GM19023 (cell line): ENCODE measurements at regions not wholly inside any gene's neighbourhood (a gene's known extent, or its start where the extent isn't known, plus 50 kb on each side); places are given as distances from the start of the nearest gene placed in this dataset.

ENCODE experiments used
- ATAC-seq: cut with Tn5 transposase; IDR thresholded peaks from one replicate; pipeline ENCODE4 v1.9.1; 2021; ENCODE audit warnings: mild to moderate bottlenecking, moderate library complexity; ENCODE audit not compliant: unreplicated experiment

DNA sequence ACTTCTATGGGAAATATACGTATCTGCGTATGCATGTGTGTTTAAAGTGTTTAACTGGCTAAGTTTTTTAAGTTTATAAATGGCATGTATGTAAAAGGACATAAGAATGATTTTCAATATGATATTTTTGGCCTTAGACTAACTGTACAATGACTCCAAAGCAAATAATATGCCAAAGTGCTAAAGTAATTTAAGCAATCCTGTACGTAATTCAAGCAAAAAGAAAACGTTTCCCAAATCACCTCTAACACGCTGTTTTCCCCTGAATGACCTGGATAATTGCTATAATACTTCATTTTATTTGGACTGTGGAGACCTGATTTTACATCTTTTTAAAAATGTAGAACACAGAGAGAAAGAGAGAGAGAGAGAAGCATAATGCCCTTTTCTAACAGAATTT is 183.0 kb upstream of the HAND2 start:
- ATAC-seq: no peak

DNA sequence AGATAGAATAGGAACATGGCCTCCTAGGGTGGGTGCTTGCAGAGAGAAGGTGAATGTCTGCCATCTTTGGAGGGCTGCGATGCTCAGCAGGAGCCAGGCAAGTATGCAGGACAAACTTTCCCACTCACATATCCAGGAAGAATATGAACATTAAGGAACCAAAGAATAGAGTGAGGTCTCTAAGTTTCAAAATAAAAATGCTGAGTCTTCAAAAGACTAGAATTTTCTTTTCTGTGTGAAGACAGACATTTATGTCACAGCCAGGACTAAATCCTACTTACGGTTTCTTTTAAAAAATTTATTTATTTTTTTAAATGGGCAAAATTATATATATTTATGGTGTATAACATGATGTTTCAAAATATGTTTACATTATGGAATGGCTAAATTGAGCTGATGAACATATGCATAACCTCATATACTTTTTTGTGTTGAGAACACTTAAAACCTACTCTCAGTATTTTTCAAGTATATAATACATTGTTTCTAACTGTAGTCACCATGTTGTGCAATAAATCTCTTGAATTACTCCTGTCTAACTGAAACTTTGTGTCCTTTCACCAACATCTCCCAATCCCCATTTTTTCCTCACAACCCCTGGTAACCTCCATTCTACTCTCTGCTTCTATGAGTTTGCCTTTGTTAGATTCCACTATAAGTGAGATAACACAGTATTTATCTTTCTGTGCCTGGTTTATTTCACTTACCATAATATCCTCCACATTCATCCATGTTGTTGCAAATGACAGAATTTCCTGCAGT is 177.8 kb upstream of the HAND2 start:
- no peak for ATAC-seq

DNA sequence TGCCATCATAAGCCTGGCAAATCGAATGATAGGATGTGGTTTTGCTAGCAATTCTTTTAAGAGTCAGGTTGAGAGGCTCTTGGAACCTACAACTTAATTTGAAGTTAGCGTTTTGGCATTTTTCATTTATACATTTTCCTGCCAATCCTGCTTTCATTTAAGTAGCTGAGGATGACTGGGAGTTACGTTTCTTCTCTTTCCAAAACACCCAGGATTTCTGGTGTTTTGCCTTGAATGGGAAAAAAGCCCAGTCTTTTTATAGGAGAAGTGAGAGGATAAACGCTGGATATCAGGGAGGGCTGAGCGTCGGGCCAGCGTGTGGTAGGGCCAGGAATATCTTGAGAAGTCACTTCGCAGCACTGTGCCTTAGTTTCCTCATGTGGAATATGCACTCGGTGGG is 174.2 kb upstream of the HAND2 start:
- no peak for ATAC-seq

DNA sequence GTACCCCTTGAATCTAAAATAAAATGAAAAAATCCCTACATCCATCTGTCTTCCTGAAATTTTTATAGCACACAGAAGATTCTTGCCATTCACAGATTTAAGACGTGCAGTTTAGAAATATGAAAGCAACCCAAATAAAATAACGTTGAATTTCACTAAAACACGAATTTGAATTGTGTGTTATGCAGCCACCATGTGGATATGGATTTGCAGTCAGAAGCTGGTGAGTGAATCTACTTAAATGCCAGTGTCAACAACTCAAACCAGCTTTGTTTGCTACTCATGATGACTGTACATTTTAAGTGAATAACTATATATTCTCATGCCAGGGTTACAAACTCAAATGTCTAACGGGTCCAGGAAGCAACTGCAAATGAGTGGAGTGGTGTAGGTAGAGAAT is 173.0 kb upstream of the HAND2 start:
- no peak for ATAC-seq

DNA sequence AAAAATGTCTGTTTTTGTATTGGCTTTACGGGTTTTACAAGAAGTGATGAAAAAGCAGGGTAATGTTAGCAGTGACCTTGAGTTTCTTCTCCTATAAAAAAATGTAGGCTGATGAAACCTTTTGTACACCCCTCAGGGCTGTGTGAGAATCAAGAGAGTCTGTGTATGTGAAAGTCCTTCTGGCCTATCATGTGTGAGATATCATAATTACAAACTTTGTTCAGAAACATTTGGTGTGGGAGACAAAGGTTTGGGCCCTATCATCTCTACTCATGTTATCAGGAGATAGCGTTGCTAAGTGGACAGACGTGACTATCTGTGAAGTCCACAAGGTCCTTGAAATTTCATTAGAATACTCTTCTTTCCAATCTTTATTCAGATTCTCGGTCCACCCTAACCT is 170.6 kb upstream of the HAND2 start:
- no peak for ATAC-seq

DNA sequence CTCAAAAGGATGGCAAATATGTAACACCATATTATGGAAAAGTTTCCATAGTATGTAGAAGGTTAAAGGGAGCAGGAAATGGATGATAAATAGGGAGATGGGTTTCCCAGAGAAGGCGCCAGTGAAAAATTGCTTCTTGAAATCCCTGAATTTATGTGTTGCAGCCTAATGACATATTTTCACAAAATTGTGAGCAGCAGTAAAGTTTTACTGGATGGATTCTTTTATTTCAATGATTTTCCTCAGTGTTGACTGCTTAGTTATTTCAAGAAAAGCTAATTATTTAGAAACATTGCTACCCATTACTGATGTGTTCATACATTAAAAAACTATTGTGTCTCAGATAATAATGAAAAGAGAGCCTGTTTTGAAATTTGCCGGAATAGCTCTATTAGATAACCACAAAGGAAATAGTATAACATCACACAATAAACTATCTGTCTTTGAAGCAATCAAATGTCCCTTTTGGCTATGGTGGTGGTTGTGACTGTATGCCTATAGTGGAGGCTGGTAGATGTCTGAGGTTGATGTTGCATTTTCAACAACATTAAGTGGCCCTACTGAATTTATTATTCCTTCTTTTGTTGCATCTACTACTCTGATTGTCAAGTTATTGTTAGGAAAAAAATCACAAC is 169.9 kb upstream of the HAND2 start:
- no peak for ATAC-seq

DNA sequence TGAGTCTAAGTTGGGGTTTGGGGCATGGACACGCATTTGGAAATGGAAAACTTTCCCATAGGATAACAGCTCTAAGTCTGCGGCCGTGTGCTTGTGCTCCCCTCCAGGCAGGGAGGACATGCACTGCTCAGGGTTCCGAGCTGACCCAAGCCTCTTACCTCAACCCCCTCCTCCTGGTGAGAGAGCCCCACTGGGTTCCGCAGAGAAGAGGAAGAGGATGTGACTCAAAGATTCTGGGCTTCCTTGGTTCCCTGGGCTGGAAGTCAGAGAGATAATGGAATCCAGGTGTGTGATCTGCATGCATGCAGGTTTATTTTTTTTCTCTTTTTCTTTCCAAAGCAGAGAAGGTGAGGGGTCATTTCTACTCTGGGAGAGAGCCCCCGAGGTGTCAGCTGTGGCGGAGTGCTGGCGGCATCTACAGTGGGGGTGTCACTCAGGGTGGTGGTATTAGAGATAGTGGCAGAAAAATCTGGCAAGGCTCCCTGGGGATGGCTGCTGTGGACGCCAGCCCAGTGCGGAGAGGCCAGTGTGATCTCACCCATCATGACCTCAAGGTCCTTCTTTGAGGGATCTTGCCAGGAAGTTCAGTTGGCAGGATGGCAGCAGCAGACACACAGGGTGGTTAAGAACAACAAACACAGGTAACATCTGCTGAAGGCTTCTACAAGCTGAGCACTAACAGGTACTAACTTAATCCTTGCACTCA is 168.7 kb upstream of the HAND2 start:
- ATAC-seq: no peak

DNA sequence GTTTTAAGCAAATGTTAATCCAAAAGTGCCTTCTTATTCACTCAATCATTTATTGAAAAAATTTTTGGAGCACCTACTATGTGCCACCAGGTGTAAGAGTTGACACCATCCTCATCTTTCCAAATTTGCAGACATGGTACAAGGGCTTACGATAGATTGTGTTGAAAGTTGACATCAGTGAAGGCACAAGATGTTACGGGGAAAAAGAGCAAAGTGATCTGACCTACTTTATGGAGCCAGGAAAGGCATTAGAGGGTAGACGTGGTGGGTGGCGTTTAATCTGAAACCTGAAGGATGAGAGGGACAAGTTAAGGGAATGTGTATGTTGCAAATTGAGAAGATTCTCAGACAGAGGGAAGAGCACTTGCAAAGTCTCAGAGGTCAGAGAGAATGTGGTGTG is 167.8 kb upstream of the HAND2 start:
- ATAC-seq: no peak

DNA sequence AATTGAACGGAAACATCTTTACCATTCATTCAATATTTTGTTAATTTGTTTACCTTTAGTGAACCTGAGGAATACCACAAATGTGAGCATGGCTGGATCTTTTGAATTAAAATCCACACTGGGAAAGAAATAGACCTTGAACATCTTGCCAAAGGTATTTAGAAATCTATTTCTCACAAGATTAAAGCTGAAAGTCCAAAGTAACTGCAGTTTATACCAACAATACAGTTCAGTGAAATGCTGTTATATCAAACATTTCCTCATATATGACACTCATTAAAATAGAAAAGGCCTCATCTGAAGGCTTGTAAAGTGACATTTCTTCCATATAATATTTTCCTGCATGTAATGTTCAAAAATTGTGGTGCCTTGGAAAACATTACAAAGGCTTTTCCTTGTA is 166.5 kb upstream of the HAND2 start:
- no peak for ATAC-seq

DNA sequence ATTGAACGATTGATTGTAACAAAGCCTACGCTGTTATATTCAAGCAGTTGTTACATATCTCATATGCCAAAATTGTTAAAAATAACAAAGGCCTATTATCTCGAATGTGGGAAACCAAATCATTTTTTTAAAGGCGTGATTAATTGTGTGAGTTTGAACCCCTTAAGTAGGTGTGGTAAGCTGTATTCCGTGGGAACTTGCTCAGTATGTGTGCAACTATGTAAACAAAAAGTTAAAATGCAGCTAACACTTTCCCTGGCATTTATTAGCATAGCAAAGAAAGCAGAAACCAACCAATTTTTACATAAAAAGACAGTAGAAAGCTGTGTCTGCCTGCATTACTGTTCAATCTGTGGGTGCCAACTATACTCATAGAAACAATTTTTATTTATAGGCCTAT is 166.0 kb upstream of the HAND2 start:
- no peak for ATAC-seq

DNA sequence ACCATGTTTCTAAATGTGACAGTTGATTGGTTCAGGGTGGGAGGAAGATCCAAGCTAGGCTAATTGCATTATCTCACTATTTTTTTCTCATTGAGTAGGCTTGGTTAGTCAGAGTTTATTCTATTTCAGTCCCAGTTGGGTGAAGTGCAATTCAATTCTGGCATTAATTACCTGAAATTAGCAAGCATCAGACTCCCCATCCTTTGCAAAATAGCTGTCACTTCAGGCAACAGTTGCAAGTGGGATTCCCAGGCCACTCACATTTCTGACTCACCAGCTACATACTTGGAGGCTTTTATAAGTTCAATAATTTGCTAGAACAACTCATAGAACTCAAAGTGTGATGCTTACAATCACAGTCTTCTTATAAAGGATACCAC is 155.8 kb upstream of the HAND2 start:
- no peak for ATAC-seq

DNA sequence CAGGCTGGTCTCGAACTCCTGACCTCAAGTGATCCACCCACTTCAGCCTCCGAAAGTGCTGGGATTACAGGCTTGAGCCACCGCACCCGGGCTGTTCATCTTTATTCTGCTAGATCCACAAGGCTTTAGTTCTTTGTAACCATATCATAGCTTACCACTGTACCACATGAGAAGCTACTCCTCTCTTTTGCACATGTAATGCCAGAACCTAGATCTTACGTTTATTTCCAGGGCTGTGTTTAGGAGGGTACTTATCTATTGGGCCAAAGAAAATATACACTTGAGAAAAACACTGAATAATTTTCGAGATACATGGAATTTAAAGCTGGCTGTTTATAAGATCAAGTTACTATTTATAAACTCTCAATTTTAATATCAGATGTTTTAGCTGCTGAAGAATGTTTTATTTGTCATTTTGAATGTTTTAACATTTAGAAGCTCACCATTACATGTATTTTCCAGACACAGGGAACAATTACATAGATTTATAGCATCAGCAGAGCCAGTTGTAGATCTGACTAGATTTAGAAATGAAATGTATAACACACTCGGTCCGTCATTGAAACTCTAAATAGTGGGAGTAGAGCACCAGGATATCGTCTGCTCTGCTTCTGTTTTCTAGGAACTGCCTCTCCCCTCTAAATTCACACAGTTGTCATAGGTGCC is 155.3 kb upstream of the HAND2 start:
- no peak for ATAC-seq

DNA sequence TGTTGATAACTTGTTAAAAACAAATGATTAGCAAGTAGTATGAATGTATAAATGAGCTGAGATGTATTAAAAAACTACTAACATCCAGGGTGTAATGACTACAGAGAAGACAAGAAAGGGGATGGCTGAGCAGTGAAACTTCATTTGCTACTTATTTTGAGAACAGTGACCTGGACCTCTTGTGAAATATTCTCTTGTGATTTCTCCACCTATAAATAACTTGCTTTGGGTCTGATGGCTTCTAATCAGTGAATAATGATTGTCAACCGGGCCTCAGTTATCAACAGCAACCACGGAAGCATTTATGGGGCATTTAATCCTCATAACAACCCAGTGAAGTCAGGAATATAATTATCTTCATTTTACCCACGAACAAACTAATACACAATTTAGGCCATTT is 154.2 kb upstream of the HAND2 start:
- no peak for ATAC-seq

DNA sequence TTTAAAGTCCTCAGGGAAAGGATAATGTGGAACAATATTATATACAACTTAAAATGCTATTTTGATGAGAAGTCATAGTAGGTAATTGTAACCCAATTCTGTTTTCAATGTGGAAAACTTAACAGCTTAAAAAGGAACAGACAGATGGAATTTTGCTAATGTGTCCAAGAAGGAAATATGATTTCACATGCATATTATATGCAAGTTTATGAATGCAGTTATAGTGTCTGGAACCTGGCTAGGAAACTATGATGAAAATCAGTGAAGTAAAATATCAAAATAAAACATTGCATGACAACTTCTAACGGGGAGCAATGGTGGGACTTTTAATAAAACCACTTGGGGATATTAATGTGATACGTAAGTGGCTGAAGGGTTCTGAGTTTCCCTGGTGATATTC is 152.6 kb upstream of the HAND2 start:
- no peak for ATAC-seq

DNA sequence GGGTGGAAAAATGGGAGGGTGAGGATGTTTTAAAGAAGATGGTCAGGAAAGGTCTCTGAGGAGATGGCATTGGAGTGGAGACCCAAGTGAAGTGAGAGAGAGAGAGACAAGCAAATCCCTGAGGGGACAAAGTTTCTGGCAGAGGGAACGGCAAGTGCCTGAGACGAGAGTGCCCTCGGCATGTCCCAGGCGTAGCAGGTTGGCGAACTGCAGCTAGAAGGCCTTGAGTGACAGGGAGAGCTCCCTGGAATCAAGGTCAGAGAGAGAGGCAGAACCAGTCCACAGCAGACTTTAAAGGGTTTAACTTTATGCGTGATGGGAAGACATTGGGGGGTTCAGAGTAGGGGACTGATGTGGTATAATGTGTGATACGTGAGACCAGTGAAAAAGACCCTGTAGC is 150.2 kb upstream of the HAND2 start:
- ATAC-seq: no peak

DNA sequence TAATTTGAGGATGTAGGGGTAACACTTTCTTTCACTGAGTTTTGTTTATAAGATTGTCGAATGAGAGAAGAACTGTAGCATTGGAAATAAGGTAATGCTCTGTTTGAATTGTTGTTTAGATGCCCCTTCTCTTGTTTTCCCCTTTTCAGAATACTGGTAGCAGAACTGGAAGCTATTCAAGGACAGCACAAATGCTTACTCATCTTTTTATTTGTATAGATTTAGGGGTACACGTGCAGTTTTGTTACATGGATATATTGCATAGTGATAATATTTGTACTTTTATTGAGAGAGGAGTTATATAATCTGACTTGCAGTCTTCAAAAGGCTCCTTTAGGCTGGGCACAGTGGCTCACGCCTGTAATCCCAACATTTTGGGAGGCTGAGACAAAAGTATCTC is 145.4 kb upstream of the HAND2 start:
- ATAC-seq: no peak

DNA sequence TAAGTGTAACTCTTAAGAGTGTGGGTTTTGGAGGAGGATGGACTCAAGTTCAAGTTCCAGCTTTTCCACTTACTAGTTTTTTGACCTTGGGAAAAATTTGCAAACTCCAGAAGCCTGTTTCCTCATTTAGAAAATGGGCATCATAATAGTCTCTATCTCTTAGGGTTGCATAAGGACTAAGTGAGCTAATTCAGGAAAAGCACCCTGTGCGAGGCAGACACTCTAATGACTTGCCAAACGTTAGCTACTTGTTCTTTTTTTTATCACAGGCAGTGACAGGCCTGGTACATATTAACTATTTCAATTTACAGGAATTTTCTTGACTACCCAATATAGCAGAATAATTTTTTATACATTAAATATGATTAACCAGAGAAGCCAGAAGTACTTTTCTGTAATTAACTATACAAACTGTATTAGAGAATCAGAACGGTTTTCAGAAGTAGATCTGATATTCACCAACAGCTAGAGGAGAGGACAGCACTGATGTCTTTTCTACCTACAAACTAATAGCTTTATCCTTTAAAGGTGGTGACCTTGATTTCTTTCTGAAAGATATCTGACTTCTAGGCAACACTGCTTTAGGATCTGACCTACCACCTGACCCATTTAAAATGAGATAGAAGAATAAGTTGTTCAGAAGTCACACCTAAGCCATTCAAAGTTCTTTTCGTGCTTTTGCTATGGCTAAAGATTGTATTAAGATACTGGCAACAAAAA is 139.6 kb upstream of the HAND2 start:
- ATAC-seq: no peak

DNA sequence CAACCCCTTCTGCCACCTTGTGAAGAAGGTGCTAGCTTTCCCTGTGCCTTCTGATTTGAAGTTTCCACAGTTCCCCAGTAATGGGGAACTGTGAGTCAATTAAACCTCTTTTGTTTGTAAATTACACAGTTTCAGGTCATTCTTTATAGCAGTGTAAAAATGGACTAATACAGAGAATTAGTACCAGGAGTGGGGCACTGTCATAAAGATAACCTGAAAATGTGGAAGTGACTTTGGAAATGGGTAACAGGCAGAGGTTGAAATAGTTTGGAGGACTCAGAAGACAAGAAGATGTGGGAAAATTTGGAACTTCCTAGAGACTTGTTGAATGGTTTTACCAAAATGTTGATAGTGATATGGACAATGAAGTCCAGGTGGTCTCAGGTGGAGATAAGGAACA is 131.0 kb upstream of the HAND2 start:
- no peak for ATAC-seq

DNA sequence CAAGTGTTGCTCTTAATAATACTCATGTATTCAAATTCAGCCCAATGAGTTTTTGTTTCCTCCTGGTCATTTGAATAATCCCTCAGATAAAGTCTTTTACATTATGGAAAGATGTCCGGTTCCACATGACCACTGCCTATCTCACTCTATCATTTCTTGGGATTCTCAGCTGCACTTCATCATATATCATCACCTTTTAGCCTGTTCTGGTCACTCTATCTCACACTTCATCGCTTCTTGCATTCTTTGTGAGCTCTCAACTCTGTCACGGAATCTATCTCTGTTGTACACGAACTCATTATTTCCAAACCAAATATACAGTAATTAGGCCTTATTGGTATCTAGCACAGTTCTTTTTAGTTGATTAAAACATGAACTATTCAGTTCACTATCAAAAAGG is 126.9 kb upstream of the HAND2 start:
- no peak for ATAC-seq

DNA sequence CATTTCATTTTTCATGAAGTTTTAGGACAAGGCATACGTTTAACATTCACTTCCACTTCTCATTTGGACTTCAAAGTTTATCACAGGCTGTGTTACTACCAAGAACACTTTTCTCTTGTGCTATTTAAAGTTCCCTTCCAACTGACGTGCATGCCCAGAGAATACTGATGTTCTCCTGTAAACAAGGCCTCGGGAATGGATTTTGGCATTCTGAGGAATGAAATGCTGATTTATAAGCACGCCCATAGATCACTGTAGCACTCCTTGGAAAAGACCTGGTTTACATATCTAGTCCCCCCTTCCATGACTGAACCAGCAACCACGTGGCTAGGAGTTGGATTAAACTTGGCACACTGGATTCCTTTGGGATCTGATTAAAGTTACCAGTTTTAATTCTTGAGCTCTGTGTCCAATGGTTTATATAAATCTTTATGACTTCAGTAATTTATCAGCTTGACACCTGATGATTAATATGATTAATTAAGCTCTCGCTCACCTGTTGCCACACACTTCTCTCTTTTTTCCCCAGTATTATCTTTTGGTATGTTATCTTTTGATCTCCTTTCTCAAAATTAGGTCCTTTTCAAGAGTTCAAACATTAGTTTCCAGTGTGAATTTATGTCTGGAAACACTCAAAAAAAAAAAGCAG is 122.4 kb upstream of the HAND2 start:
- no peak for ATAC-seq
